SK-N-DZ (cell line): ENCODE measurements at regions not wholly inside any gene's neighbourhood (a gene's known extent, or its start where the extent isn't known, plus 50 kb on each side); places are given as distances from the start of the nearest gene placed in this dataset.
A peak's percentile ranks its signal among the peaks of the same experiment; 100 is the strongest.

ENCODE experiments used
- DNase-seq: peaks from one replicate; pipeline ENCODE4 v3.0.0-alpha.2; 2015; ENCODE audit warnings: low spot score

- no peak for DNase-seq
These were observed 104.8 kb upstream of the SIRPA start for GRCh38 chr20:1790386-1790785.

- no peak for DNase-seq
These were observed 107.2 kb upstream of the SIRPA start for GRCh38 chr20:1788044-1788443.

GRCh38 chr20:1786486-1786885 lies 108.7 kb upstream of the SIRPA start:
- no peak for DNase-seq

- DNase-seq = no peak
These were observed 110.6 kb upstream of the SIRPA start for GRCh38 chr20:1784586-1784985.

- no peak for DNase-seq
These were observed 112.0 kb upstream of the SIRPA start for GRCh38 chr20:1783245-1783644.

- DNase-seq = no peak
These were observed 113.0 kb upstream of the SIRPA start for GRCh38 chr20:1782181-1782580.

- DNase-seq = no peak
These were observed 115.6 kb upstream of the SIRPA start for GRCh38 chr20:1779567-1779966.

GRCh38 chr20:1778338-1778737 lies 116.9 kb upstream of the SIRPA start:
- DNase-seq = no peak

GRCh38 chr20:1777476-1777820 lies 117.8 kb upstream of the SIRPA start:
- no peak for DNase-seq

- DNase-seq = peak; percentile 80
These were observed 118.3 kb upstream of the SIRPA start for GRCh38 chr20:1776681-1777475.

GRCh38 chr20:1775117-1775516 lies 117.5 kb upstream of the SIRPG start:
- DNase-seq = no peak

- no peak for DNase-seq
These were observed 116.9 kb upstream of the SIRPG start for GRCh38 chr20:1774479-1774878.

- DNase-seq = no peak
These were observed 116.2 kb upstream of the SIRPG start for GRCh38 chr20:1773816-1774215.

- no peak for DNase-seq
These were observed 111.9 kb upstream of the SIRPG start for GRCh38 chr20:1769491-1769890.

GRCh38 chr20:1766731-1767130 lies 109.2 kb upstream of the SIRPG start:
- no peak for DNase-seq

GRCh38 chr20:1764136-1765033 lies 106.8 kb upstream of the SIRPG start:
- DNase-seq = peak; percentile 67

GRCh38 chr20:1761598-1761997 lies 104.0 kb upstream of the SIRPG start:
- no peak for DNase-seq

- DNase-seq = no peak
These were observed 103.5 kb upstream of the SIRPG start for GRCh38 chr20:1761116-1761515.

GRCh38 chr20:1758765-1759164 lies 101.2 kb upstream of the SIRPG start:
- no peak for DNase-seq

- DNase-seq = no peak
These were observed 100.3 kb upstream of the SIRPG start for GRCh38 chr20:1757606-1758512.

GRCh38 chr20:1757072-1757471 lies 99.5 kb upstream of the SIRPG start:
- no peak for DNase-seq

GRCh38 chr20:1754749-1755148 lies 97.2 kb upstream of the SIRPG start:
- DNase-seq = no peak
